Caco-2 (cell line): ENCODE measurements at regions not wholly inside any gene's neighbourhood (a gene's known extent, or its start where the extent isn't known, plus 50 kb on each side); places are given as distances from the start of the nearest gene placed in this dataset.

Experiments used
- BruUV-seq: library from RNA; stranded (reverse); fragments of 400-500 nt; replicated peaks from 2 replicates; lab custom pipeline; 2021; lab: Mats Ljungman, UMichigan
- CTCF ChIA-PET: fragments of 300-600 bp; sonication (Branson Sonifier 250); formaldehyde crosslinking; loops from one replicate; lab custom pipeline; 2022; ENCODE audit warnings: antibody characterized with exemption; lab: Charles Lee
- POLR2A ChIA-PET: fragments of 300-600 bp; sonication (Branson Sonifier 250); formaldehyde crosslinking; loops from one replicate; lab custom pipeline; 2022; ENCODE audit warnings: antibody characterized with exemption; lab: Charles Lee
- DNase-seq, 2 experiments: peaks; one replicate each; pipeline versions ENCODE4 v3.0.0 to v3.0.0-alpha.2; 2020 to 2022
- H3K27me3 ChIP-seq: replicated peaks from 2 replicates; pipeline ENCODE4 v1.6.0; 2011; ENCODE audit warnings: low read length; ENCODE audit not compliant: control insufficient read depth, insufficient read depth
- H3K36me3 ChIP-seq: 2 replicates; pipeline ENCODE4 v1.5.1; 2011; ENCODE audit warnings: low read length; ENCODE audit not compliant: control insufficient read depth, insufficient read depth
- H3K4me1 ChIP-seq: fragments of 250-450 bp; sonication (Bioruptor Pico); 2 replicates; pipeline ENCODE4 v1.5.1; 2020; ENCODE audit warnings: mild to moderate bottlenecking
- H3K4me3 ChIP-seq: 2 replicates; pipeline ENCODE4 v1.5.1; 2011; ENCODE audit warnings: low read depth, mild to moderate bottlenecking, control low read depth, low read length
- H3K9me3 ChIP-seq: fragments of 250-450 bp; sonication (Bioruptor Pico); 2 replicates; pipeline ENCODE4 v1.5.1; 2020; ENCODE audit warnings: mild to moderate bottlenecking, moderate library complexity
- H3K27ac Mint-ChIP-seq: one replicate; pipeline ENCODE4 v1.8.0; 2022; ENCODE audit warnings: mixed read lengths; ENCODE audit not compliant: unreplicated experiment
- H3K27me3 Mint-ChIP-seq: one replicate; pipeline ENCODE4 v1.8.0; 2022; ENCODE audit warnings: mixed read lengths; ENCODE audit not compliant: insufficient read depth, unreplicated experiment
- H3K36me3 Mint-ChIP-seq: one replicate; pipeline ENCODE4 v1.8.0; 2022; ENCODE audit warnings: mild to moderate bottlenecking, mixed read lengths; ENCODE audit not compliant: insufficient read depth, unreplicated experiment
- H3K4me1 Mint-ChIP-seq: one replicate; pipeline ENCODE4 v1.8.0; 2022; ENCODE audit warnings: low read depth, mixed read lengths; ENCODE audit not compliant: unreplicated experiment
- H3K4me3 Mint-ChIP-seq: one replicate; pipeline ENCODE4 v1.8.0; 2022; ENCODE audit warnings: mild to moderate bottlenecking, moderate library complexity, mixed read lengths; ENCODE audit not compliant: unreplicated experiment
- H3K9me3 Mint-ChIP-seq: one replicate; pipeline ENCODE4 v1.8.0; 2022; ENCODE audit warnings: mixed read lengths; ENCODE audit not compliant: unreplicated experiment
- intact Hi-C: fragments of 100-400 bp; cut with micrococcal nuclease; formaldehyde crosslinking; loops from one replicate; pipeline ENCODE4 v1.10.0; 2022; ENCODE audit not compliant: unreplicated experiment
- TF ChIP-seq, protein P1 (sequence below), 2 experiments: fragments of 200-600 bp in 1 of 2; IDR thresholded peaks; 1 replicate in 1 of 2; 2 replicates in 1 of 2; pipeline versions ENCODE4 v1.5.1 to v1.8.0; 2011 to 2022; ENCODE audit warnings: antibody characterized with exemption in 1 of 2, control low read depth in 1 of 2, inconsistent platforms in 1 of 2, low read depth in 1 of 2, low read length in 1 of 2, mild to moderate bottlenecking in 1 of 2, moderate library complexity in 1 of 2; ENCODE audit not compliant: insufficient read depth in 1 of 2, severe bottlenecking in 1 of 2, unreplicated experiment in 1 of 2

DNA sequence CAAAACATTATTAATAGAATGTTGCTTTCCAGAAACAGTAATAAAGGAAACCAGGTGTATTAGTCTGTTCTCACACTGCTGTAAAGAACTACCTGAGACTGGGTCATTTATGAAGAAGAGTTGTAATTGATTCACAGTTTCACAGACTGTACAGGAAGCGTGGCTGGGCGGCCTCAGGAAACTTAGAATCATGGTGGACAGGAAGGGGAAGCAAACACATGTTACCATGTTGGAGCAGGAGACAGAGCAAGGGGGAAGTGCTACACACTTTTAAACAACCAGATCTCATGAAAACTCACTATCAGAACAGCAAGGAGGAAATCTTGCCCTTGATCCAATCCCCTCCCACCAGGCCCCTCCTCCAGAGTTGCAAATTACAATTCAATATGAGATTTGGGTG is 815.8 kb downstream of the TRIML1 start:
- Histone ChIP-seq H3K4me1 (no peaks in the 10 kb centered on the region), H3K4me3 (no peak overlapping the region), H3K27me3 (no peaks in the 10 kb centered on the region), H3K9me3 (no peaks in the 10 kb centered on the region), H3K36me3 (no peaks in the 10 kb centered on the region)
- Mint-ChIP-seq H3K27me3 (peaks cover 3% of the 10 kb centered on the region), H3K27ac (no peak overlapping the region), H3K9me3 (peaks cover 18% of the 10 kb centered on the region), H3K4me3 (no peak overlapping the region), H3K4me1 (no peaks in the 10 kb centered on the region), H3K36me3 (no peaks in the 10 kb centered on the region)
- ChIA-PET POLR2A (interaction anchor here (0.6 kb wide), 1 partner anchor 16 kb away, joined by 3 read pairs; no protein-coding TSS in a partner anchor), CTCF (no interaction called here)
- no TSS peak for BruUV-seq
- TF ChIP-seq, protein P1, sequence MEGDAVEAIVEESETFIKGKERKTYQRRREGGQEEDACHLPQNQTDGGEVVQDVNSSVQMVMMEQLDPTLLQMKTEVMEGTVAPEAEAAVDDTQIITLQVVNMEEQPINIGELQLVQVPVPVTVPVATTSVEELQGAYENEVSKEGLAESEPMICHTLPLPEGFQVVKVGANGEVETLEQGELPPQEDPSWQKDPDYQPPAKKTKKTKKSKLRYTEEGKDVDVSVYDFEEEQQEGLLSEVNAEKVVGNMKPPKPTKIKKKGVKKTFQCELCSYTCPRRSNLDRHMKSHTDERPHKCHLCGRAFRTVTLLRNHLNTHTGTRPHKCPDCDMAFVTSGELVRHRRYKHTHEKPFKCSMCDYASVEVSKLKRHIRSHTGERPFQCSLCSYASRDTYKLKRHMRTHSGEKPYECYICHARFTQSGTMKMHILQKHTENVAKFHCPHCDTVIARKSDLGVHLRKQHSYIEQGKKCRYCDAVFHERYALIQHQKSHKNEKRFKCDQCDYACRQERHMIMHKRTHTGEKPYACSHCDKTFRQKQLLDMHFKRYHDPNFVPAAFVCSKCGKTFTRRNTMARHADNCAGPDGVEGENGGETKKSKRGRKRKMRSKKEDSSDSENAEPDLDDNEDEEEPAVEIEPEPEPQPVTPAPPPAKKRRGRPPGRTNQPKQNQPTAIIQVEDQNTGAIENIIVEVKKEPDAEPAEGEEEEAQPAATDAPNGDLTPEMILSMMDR (IDR thresholded peaks at IDR 0.05; ENCODE audit: insufficient read depth in 1 of 2, low read depth in 1 of 2, low read length in 1 of 2, severe bottlenecking in 1 of 2, unreplicated experiment in 1 of 2) = no peak
- intact Hi-C loops = no loop called here
- no peak for DNase-seq

DNA sequence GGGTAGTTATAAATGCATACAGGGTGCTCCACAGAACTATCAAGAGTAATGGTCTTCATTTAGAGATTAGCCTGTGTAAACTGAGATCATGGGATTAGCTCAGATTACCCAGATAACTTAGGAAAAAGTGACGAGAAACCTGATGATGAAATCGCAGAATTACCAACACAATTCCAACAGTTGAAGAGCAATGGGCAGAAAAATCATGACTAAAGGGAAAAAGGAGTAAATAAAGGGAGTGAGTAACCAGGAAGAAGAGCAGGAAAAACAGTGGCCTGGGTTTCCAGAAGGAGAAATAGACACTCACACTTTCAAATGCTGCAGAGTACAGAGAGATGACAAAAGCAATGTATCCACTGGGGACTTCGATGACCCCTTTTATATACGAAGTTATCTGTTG is 817.3 kb downstream of the TRIML1 start:
- H3K4me3 Mint-ChIP-seq = no peak overlapping the region
- DNase-seq = no peak
- H3K9me3 Mint-ChIP-seq = peaks cover 24% of the 10 kb centered on the region
- no peaks in the 10 kb centered on the region for H3K4me1 Mint-ChIP-seq
- Histone ChIP-seq H3K4me3 (no peak overlapping the region), H3K9me3 (no peaks in the 10 kb centered on the region), H3K27me3 (no peaks in the 10 kb centered on the region), H3K4me1 (no peaks in the 10 kb centered on the region), H3K36me3 (no peaks in the 10 kb centered on the region)
- H3K27ac Mint-ChIP-seq = no peak overlapping the region
- TF ChIP-seq, protein P1 (IDR thresholded peaks at IDR 0.05; ENCODE audit: insufficient read depth in 1 of 2, low read depth in 1 of 2, low read length in 1 of 2, severe bottlenecking in 1 of 2, unreplicated experiment in 1 of 2) = no peak
- intact Hi-C loops = no loop called here
- CTCF ChIA-PET = no interaction called here
- H3K36me3 Mint-ChIP-seq = no peaks in the 10 kb centered on the region
- POLR2A ChIA-PET = no interaction called here
- BruUV-seq = no TSS peak
- peaks cover 3% of the 10 kb centered on the region for H3K27me3 Mint-ChIP-seq

DNA sequence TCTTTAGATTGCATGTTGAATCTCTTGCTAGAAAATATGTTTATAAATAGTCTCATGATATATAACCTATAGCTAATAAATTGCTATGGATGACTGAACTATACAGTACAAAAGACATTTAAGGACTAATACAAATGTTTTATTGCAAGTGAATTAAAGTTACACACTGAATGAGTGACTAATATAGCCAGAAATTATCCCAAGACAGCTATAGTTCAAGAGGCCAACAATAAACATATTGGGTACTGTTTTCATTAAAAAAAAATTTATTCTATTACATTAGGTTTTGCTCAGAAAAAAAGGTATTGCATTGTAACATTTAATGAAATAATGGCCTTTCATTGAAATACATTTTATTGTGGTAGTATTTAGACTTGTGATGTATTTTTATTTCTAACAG is 819.1 kb downstream of the TRIML1 start:
- TF ChIP-seq, protein P1 (IDR thresholded peaks at IDR 0.05; ENCODE audit: insufficient read depth in 1 of 2, low read depth in 1 of 2, low read length in 1 of 2, severe bottlenecking in 1 of 2, unreplicated experiment in 1 of 2) = no peak
- H3K36me3 Mint-ChIP-seq = no peaks in the 10 kb centered on the region
- H3K4me1 ChIP-seq = no peaks in the 10 kb centered on the region
- no peak overlapping the region for H3K27ac Mint-ChIP-seq
- H3K9me3 Mint-ChIP-seq = peaks cover 24% of the 10 kb centered on the region
- CTCF ChIA-PET = no interaction called here
- H3K4me3 Mint-ChIP-seq = no peak overlapping the region
- no peaks in the 10 kb centered on the region for H3K36me3 ChIP-seq
- no peaks in the 10 kb centered on the region for H3K4me1 Mint-ChIP-seq
- H3K27me3 Mint-ChIP-seq = no peaks in the 10 kb centered on the region
- DNase-seq = no peak
- POLR2A ChIA-PET = no interaction called here
- H3K27me3 ChIP-seq = no peaks in the 10 kb centered on the region
- no TSS peak for BruUV-seq
- H3K9me3 ChIP-seq = no peaks in the 10 kb centered on the region
- H3K4me3 ChIP-seq = no peak overlapping the region
- intact Hi-C loops = no loop called here
